PC-3 (cell line): ENCODE measurements at regions not wholly inside any gene's neighbourhood (a gene's known extent, or its start where the extent isn't known, plus 50 kb on each side); places are given as distances from the start of the nearest gene placed in this dataset.

Experiments
- CTCF ChIP-seq: fragments of 300-600 bp; sonication (generic); conservative IDR thresholded peaks from 2 replicates; pipeline ENCODE4 v1.5.1; 2017; ENCODE audit warnings: antibody characterized with exemption, low read depth, mild to moderate bottlenecking, low read length
- EZH2 ChIP-seq: fragments of 300-600 bp; sonication (generic); IDR thresholded peaks from one replicate; pipeline ENCODE4 v1.6.1; 2017; ENCODE audit warnings: antibody characterized with exemption, mild to moderate bottlenecking, low read length; ENCODE audit not compliant: unreplicated experiment

GRCh38 chr5:136453986-136454758, 88.8 kb upstream of the TRPC7 start:
- no peak for TF ChIP-seq CTCF
- no peak for TF ChIP-seq EZH2
